ENCODE measurements at regions not wholly inside any gene's neighbourhood (a gene's known extent, or its start where the extent isn't known, plus 50 kb on each side); places are given as distances from the start of the nearest gene placed in this dataset.

GRCh38 chr20:43838703-43839060, 76.0 kb upstream of the TOX2 start:
- no peaks in the 10 kb centered on the region for H3K9me3 ChIP-seq
- no peaks in the 10 kb centered on the region for H3K36me3 ChIP-seq (ENCODE audit: control insufficient read depth in 2 of 2, extremely low read depth in 1 of 2, insufficient read depth in 1 of 2, low read length in 1 of 2)
- WGBS (ENCODE audit: insufficient coverage): 10% methylated on average over 5 of the region's 5 CpGs
- no peak for DNase-seq
- H3K9me3 Mint-ChIP-seq: no peaks in the 10 kb centered on the region
- peaks cover 0 to 14% of the 10 kb centered on the region in 2 donors for H3K27me3 Mint-ChIP-seq
- ChIA-PET CTCF (no interaction called here), POLR2A (no interaction called here)
- no peak overlapping the region for H3K27ac Mint-ChIP-seq
- H3K4me1 ChIP-seq (ENCODE audit: control insufficient read depth in 1 of 2, extremely low read depth in 1 of 2, insufficient read depth in 2 of 2, low read length in 2 of 2): peaks cover 0 to 23% of the 10 kb centered on the region in 2 experiments
- H3K4me1 Mint-ChIP-seq: peaks cover 21 to 31% (median 31%) of the 10 kb centered on the region in 3 donors
- no peak overlapping the region for H3K4me3 Mint-ChIP-seq
- H3K27ac ChIP-seq (ENCODE audit: low read length): no peak overlapping the region
- no peak for ATAC-seq (replicated peaks in 1 of 4)
- no peak overlapping the region for H3K4me3 ChIP-seq (ENCODE audit: control insufficient read depth in 1 of 2, extremely low read depth in 1 of 2, low read length in 1 of 2)
- no peaks in the 10 kb centered on the region for H3K36me3 Mint-ChIP-seq
- peaks cover 0 to 21% of the 10 kb centered on the region in 2 experiments for H3K27me3 ChIP-seq (replicated peaks in 1 of 2; ENCODE audit: control insufficient read depth in 2 of 2, extremely low read depth in 1 of 2, insufficient read depth in 2 of 2, low read length in 1 of 2)

- 85% methylated on average over 14 of the region's 14 CpGs for WGBS (ENCODE audit: insufficient coverage)
- H3K27ac ChIP-seq (ENCODE audit: low read length): no peak overlapping the region
- H3K27me3 ChIP-seq (replicated peaks in 1 of 2; ENCODE audit: control insufficient read depth in 2 of 2, extremely low read depth in 1 of 2, insufficient read depth in 2 of 2, low read length in 1 of 2): peaks cover 0 to 21% of the 10 kb centered on the region in 2 experiments
- no peaks in the 10 kb centered on the region for H3K9me3 Mint-ChIP-seq
- H3K9me3 ChIP-seq: no peaks in the 10 kb centered on the region
- peaks cover 0 to 23% of the 10 kb centered on the region in 2 experiments for H3K4me1 ChIP-seq (ENCODE audit: control insufficient read depth in 1 of 2, extremely low read depth in 1 of 2, insufficient read depth in 2 of 2, low read length in 2 of 2)
- H3K4me1 Mint-ChIP-seq: peaks cover 21 to 31% (median 31%) of the 10 kb centered on the region in 3 donors
- no peak for ATAC-seq (replicated peaks in 1 of 4)
- ChIA-PET CTCF (no interaction called here), POLR2A (no interaction called here)
- no peak overlapping the region for H3K4me3 ChIP-seq (ENCODE audit: control insufficient read depth in 1 of 2, extremely low read depth in 1 of 2, low read length in 1 of 2)
- H3K27me3 Mint-ChIP-seq: peaks cover 0 to 14% of the 10 kb centered on the region in 2 donors
- H3K27ac Mint-ChIP-seq: no peak overlapping the region
- no peak overlapping the region for H3K4me3 Mint-ChIP-seq
- no peaks in the 10 kb centered on the region for H3K36me3 ChIP-seq (ENCODE audit: control insufficient read depth in 2 of 2, extremely low read depth in 1 of 2, insufficient read depth in 1 of 2, low read length in 1 of 2)
- no peaks in the 10 kb centered on the region for H3K36me3 Mint-ChIP-seq
- DNase-seq: no peak
Observed at GRCh38 chr20:43837856-43838702, 76.6 kb upstream of the TOX2 start.

GRCh38 chr20:43836790-43837189, 77.9 kb upstream of the TOX2 start:
- no peak overlapping the region for H3K27ac Mint-ChIP-seq
- ATAC-seq (replicated peaks in 1 of 4): no peak
- peaks cover 6 to 18% of the 10 kb centered on the region in 2 donors for H3K27me3 Mint-ChIP-seq
- ChIA-PET CTCF (no interaction called here), POLR2A (no interaction called here)
- no peak overlapping the region for H3K4me3 Mint-ChIP-seq
- 94% methylated on average over 2 of the region's 6 CpGs for WGBS (ENCODE audit: insufficient coverage)
- H3K36me3 Mint-ChIP-seq: no peaks in the 10 kb centered on the region
- no peak for DNase-seq
- H3K36me3 ChIP-seq (ENCODE audit: control insufficient read depth in 2 of 2, extremely low read depth in 1 of 2, insufficient read depth in 1 of 2, low read length in 1 of 2): no peaks in the 10 kb centered on the region
- H3K9me3 Mint-ChIP-seq: no peaks in the 10 kb centered on the region
- no peaks in the 10 kb centered on the region for H3K9me3 ChIP-seq
- H3K4me1 Mint-ChIP-seq: peaks cover 21 to 31% (median 31%) of the 10 kb centered on the region in 3 donors
- H3K27ac ChIP-seq (ENCODE audit: low read length): no peak overlapping the region
- H3K4me3 ChIP-seq (ENCODE audit: control insufficient read depth in 1 of 2, extremely low read depth in 1 of 2, low read length in 1 of 2): no peak overlapping the region
- peaks cover 0 to 23% of the 10 kb centered on the region in 2 experiments for H3K4me1 ChIP-seq (ENCODE audit: control insufficient read depth in 1 of 2, extremely low read depth in 1 of 2, insufficient read depth in 2 of 2, low read length in 2 of 2)
- peaks cover 0 to 21% of the 10 kb centered on the region in 2 experiments for H3K27me3 ChIP-seq (replicated peaks in 1 of 2; ENCODE audit: control insufficient read depth in 2 of 2, extremely low read depth in 1 of 2, insufficient read depth in 2 of 2, low read length in 1 of 2)

GRCh38 chr20:43835944-43836508, 78.6 kb upstream of the TOX2 start:
- no peak for ATAC-seq (replicated peaks in 1 of 4)
- no peak overlapping the region for H3K4me3 Mint-ChIP-seq
- H3K27ac Mint-ChIP-seq: no peak overlapping the region
- DNase-seq: no peak
- no peaks in the 10 kb centered on the region for H3K36me3 ChIP-seq (ENCODE audit: control insufficient read depth in 2 of 2, extremely low read depth in 1 of 2, insufficient read depth in 1 of 2, low read length in 1 of 2)
- no peaks in the 10 kb centered on the region for H3K36me3 Mint-ChIP-seq
- CTCF ChIA-PET: no interaction called here
- no peaks in the 10 kb centered on the region for H3K9me3 Mint-ChIP-seq
- H3K4me1 ChIP-seq (ENCODE audit: control insufficient read depth in 1 of 2, extremely low read depth in 1 of 2, insufficient read depth in 2 of 2, low read length in 2 of 2): peaks cover 0 to 23% of the 10 kb centered on the region in 2 experiments
- 100% methylated on average over 1 of the region's 8 CpGs for WGBS (ENCODE audit: insufficient coverage)
- no peak overlapping the region for H3K4me3 ChIP-seq (ENCODE audit: control insufficient read depth in 1 of 2, extremely low read depth in 1 of 2, low read length in 1 of 2)
- POLR2A ChIA-PET: no interaction called here
- H3K27me3 Mint-ChIP-seq: peaks cover 7 to 18% of the 10 kb centered on the region in 2 donors
- peaks cover 21 to 31% (median 31%) of the 10 kb centered on the region in 3 donors for H3K4me1 Mint-ChIP-seq
- no peak overlapping the region for H3K27ac ChIP-seq (ENCODE audit: low read length)
- H3K27me3 ChIP-seq (replicated peaks in 1 of 2; ENCODE audit: control insufficient read depth in 2 of 2, extremely low read depth in 1 of 2, insufficient read depth in 2 of 2, low read length in 1 of 2): peaks cover 0 to 27% of the 10 kb centered on the region in 2 experiments
- H3K9me3 ChIP-seq: no peaks in the 10 kb centered on the region

- no peaks in the 10 kb centered on the region for H3K9me3 ChIP-seq
- Mint-ChIP-seq H3K27ac (no peak overlapping the region), H3K4me3 (no peak overlapping the region), H3K4me1 (peaks cover 12 to 15% (median 12%) of the 10 kb centered on the region in 3 donors), H3K36me3 (no peaks in the 10 kb centered on the region), H3K9me3 (peaks cover 0 to 4% (median 4%) of the 10 kb centered on the region in 3 donors), H3K27me3 (peaks cover 13% of the 10 kb centered on the region in 2 donors)
- H3K27ac ChIP-seq (ENCODE audit: low read length): no peak overlapping the region
- DNase-seq (no peak), ATAC-seq (replicated peaks in 1 of 4) (no peak)
- H3K36me3 ChIP-seq (ENCODE audit: control insufficient read depth in 2 of 2, extremely low read depth in 1 of 2, insufficient read depth in 1 of 2, low read length in 1 of 2): no peaks in the 10 kb centered on the region
- ChIA-PET POLR2A (no interaction called here), CTCF (no interaction called here)
- WGBS (ENCODE audit: insufficient coverage): 100% methylated on average over 5 of the region's 6 CpGs
- H3K4me3 ChIP-seq (ENCODE audit: control insufficient read depth in 1 of 2, extremely low read depth in 1 of 2, low read length in 1 of 2): no peak overlapping the region
- peaks cover 0 to 36% of the 10 kb centered on the region in 2 experiments for H3K27me3 ChIP-seq (replicated peaks in 1 of 2; ENCODE audit: control insufficient read depth in 2 of 2, extremely low read depth in 1 of 2, insufficient read depth in 2 of 2, low read length in 1 of 2)
- H3K4me1 ChIP-seq (ENCODE audit: control insufficient read depth in 1 of 2, extremely low read depth in 1 of 2, insufficient read depth in 2 of 2, low read length in 2 of 2): peaks cover 0 to 12% of the 10 kb centered on the region in 2 experiments
Observed at GRCh38 chr20:43833511-43834395, 80.9 kb upstream of the TOX2 start.

- Histone ChIP-seq H3K4me1 (ENCODE audit: control insufficient read depth in 1 of 2, extremely low read depth in 1 of 2, insufficient read depth in 2 of 2, low read length in 2 of 2) (peaks cover 0 to 4% of the 10 kb centered on the region in 2 experiments), H3K9me3 (no peaks in the 10 kb centered on the region), H3K27ac (ENCODE audit: low read length) (no peak overlapping the region), H3K36me3 (ENCODE audit: control insufficient read depth in 2 of 2, extremely low read depth in 1 of 2, insufficient read depth in 1 of 2, low read length in 1 of 2) (no peaks in the 10 kb centered on the region), H3K27me3 (replicated peaks in 1 of 2; ENCODE audit: control insufficient read depth in 2 of 2, extremely low read depth in 1 of 2, insufficient read depth in 2 of 2, low read length in 1 of 2) (peaks cover 0 to 30% of the 10 kb centered on the region in 2 experiments), H3K4me3 (ENCODE audit: control insufficient read depth in 1 of 2, extremely low read depth in 1 of 2, low read length in 1 of 2) (no peak overlapping the region)
- ChIA-PET POLR2A (no interaction called here), CTCF (no interaction called here)
- no peak overlapping the region for H3K4me3 Mint-ChIP-seq
- H3K9me3 Mint-ChIP-seq: peaks cover 0 to 4% (median 4%) of the 10 kb centered on the region in 3 donors
- peaks cover 5 to 9% (median 6%) of the 10 kb centered on the region in 3 donors for H3K4me1 Mint-ChIP-seq
- DNase-seq (no peak), ATAC-seq (replicated peaks in 1 of 4) (no peak)
- H3K27me3 Mint-ChIP-seq: peaks cover 18 to 20% of the 10 kb centered on the region in 2 donors
- H3K36me3 Mint-ChIP-seq: no peaks in the 10 kb centered on the region
- 96% methylated on average over 3 of the region's 4 CpGs for WGBS (ENCODE audit: insufficient coverage)
- H3K27ac Mint-ChIP-seq: no peak overlapping the region
Observed at GRCh38 chr20:43832961-43833360, 81.7 kb upstream of the TOX2 start.
